Gastrocnemius medialis (tissue), 4 donors: ENCODE measurements at regions not wholly inside any gene's neighbourhood (a gene's known extent, or its start where the extent isn't known, plus 50 kb on each side); places are given as distances from the start of the nearest gene placed in this dataset.

Experiments used
- CTCF ChIP-seq, 5 experiments: fragments of 450-650 bp in 3 of 5; fragments of 200-600 bp in 2 of 5; sonication (generic) in 2 of 5; IDR thresholded peaks in 4 of 5; conservative IDR thresholded peaks in 1 of 5; 1 replicate in 4 of 5; 2 replicates in 1 of 5; pipeline ENCODE4 v1.5.1; 2016 to 2019; ENCODE audit warnings: antibody characterized with exemption in 5 of 5, mild to moderate bottlenecking in 3 of 5, moderate library complexity in 3 of 5
- POLR2A ChIP-seq, 2 donors: fragments of 450-650 bp; IDR thresholded peaks; one replicate each; pipeline ENCODE4 v1.6.1; 2017; ENCODE audit warnings: antibody characterized with exemption in 2 of 2, mild to moderate bottlenecking in 2 of 2, moderate library complexity in 2 of 2

GRCh38 chr7:23963461-23964165, 253.6 kb downstream of the STK31 start:
- TF ChIP-seq CTCF (IDR thresholded peaks at IDR 0.05 in 4 of 5, conservative IDR thresholded peaks at IDR 0.05 in 1 of 5): no peak
- no peak for TF ChIP-seq POLR2A (IDR thresholded peaks at IDR 0.05)
